Skin epidermis (tissue), 12 donors: ENCODE measurements at regions not wholly inside any gene's neighbourhood (a gene's known extent, or its start where the extent isn't known, plus 50 kb on each side); places are given as distances from the start of the nearest gene placed in this dataset.

Source experiments
- H3K27ac ChIP-seq, 21 experiments: fragments of 200-600 bp; sonication (generic) in 11 of 21; one replicate each; pipeline ENCODE4 v1.5.0; 2020; ENCODE audit warnings: mild to moderate bottlenecking in 3 of 21, inconsistent platforms in 2 of 21, moderate library complexity in 2 of 21
- H3K4me3 ChIP-seq, 7 experiments: fragments of 200-600 bp; sonication (generic) in 2 of 7; one replicate each; pipeline ENCODE4 v1.5.0; 2020; ENCODE audit warnings: inconsistent platforms in 2 of 7, mild to moderate bottlenecking in 2 of 7, moderate library complexity in 1 of 7

DNA sequence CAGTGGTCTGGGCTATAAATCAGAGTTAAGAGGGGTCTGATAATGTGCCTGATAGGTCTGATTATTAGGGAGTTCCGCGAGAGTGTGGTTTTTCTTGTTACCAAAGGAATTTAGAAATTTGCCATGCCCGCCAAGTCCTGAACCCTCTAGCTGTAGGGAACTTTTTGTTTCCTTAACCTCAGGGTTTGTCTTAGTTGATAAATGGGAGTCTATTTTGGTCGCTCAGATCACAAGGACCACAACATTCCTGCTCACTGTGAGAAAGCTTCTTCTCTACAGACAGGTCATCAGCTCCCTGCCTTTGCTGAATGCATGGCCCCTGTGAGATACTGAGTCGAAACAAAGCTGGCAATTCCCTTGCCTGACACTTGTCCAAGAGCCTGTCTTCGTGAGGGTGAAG, 497.8 kb downstream of the HS3ST4 start:
- Histone ChIP-seq H3K27ac (no peak overlapping the region), H3K4me3 (no peak overlapping the region)

DNA sequence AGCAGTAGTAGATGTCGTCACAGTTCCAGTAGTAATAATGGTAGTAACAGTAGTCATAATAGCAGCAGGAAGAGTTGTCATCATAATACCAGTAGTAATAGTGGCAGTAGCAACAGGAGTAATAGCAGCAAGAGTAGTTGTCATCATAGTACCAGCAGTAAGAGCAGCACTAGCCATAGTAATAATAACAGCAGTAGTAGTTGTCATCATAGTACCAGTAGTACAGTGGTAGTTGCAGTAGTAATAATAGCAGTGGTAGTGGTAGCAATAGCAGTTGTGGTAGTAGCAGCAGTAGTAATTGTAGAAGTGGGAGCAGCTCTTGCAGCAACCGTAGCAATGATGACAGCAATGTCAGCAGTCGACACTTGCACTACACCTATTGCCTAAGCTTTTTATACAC, 502.8 kb downstream of the HS3ST4 start:
- Histone ChIP-seq H3K4me3 (no peak overlapping the region), H3K27ac (no peak overlapping the region)

DNA sequence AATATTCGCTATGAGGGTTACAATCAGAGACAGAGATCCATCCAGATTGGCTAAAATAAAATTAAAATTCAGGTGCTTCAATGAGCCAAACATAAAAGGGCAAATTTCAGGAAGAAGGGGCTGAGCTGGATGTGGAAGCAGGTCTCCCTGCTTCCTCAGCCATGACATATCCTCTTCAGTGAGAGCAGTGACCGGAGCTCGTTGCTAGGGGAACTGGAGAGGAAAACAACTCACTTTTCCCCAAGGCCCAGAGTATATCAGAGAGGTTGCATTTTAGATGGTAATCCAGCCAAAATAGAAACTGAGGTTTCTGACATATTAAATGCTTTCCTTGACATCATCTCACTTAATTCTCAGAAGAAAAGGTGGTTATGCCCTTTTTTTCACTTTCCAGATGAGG, 503.5 kb downstream of the HS3ST4 start:
- H3K27ac ChIP-seq, result no peak overlapping the region
- H3K4me3 ChIP-seq, result no peak overlapping the region

DNA sequence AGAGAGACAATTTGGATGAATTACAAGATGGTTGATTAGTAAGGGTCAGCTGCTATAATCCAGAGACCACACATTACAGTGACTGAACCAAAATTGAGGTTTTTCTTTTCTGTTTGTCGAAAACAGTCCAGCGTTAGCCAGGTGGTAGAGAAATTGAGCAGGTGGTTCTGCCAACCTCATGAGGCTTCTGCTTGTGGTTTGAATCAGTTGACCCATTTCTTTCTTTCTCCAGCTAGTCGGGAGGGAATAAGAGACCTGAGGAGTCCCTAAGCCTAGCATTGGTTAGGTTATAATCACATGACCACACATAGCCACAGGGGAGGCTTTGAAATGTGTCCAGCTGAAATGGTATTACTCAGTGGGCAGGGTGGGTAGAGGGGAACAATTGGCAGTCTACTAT, 504.6 kb downstream of the HS3ST4 start:
- Histone ChIP-seq H3K27ac (no peak overlapping the region), H3K4me3 (no peak overlapping the region)

DNA sequence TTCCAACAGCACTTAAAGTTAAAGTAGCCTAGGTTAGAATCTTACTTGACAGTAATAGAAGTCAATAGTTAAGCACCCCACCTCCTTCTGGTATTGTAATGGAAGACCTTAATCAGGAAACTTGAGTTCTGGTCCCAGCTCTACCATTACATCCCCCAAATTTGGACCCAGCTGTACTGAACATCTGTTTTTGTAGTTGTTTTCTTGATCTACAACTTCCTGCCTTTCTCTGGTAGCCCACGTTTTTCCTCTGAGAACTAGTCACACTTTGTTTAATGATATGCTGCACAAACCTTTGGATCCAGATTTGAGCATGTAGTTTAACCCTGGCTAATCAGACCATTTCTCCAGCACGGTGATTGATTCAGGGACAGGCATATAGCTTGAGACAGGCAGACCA, 505.0 kb downstream of the HS3ST4 start:
- no peak overlapping the region for H3K4me3 ChIP-seq
- H3K27ac ChIP-seq, result no peak overlapping the region

DNA sequence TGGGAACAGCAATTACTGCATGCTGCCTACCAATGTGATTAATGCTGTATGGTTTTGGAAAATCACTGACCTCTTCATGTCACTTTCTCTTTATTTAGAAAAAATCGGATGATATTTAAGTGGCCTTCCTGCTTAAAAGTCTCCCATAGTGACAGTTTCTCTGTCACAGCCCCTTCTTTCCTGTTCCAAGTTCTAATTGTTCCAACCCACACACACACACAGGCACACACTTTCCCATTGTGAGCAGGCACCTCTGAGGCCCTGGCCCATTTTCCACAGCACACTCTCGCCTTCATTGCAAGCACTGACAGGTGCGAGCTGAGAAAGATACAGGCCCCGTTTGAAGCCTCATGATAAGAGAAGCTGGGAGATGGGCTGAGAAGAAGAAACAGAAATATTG, 505.9 kb downstream of the HS3ST4 start:
- Histone ChIP-seq H3K27ac (no peak overlapping the region), H3K4me3 (no peak overlapping the region)

DNA sequence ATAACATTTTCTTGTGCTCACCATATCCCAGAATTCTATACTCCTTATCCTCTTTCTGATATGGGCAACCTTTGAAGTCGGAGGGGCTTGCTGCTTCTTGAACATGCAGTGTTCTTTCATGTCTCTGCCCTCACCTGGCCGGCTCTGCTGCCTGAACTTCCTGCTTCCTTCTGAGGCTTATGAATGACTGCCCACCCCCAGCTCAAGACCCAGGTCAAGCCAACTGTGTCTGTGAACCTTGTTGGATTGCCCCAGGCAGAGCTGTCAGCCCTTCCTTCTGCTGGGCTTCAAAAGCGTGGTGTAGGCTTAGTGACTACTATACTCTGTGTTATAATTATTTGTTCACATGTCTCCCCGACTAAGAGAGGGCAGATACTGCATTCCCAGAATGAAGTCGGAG, 506.5 kb downstream of the HS3ST4 start:
- no peak overlapping the region for H3K27ac ChIP-seq

DNA sequence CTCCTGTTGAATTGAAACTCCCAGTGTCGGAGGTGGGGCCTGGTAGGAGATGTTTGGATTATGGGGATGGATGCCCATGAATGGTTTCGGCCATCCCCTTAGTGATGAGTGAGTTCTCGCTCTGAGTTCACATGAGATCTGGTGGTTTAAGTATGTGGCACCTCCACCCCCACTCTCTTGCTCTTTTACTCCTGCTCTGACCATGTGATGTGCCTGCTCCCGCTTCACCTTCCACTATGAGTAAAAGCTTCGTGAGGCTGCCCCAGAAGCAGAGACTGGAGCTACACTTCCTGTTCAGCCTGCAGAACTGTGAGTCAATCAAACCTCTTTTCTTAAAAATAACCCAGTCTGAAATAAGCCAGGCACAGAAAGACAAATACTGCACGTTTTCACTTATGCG, 512.4 kb downstream of the HS3ST4 start:
- H3K27ac ChIP-seq, result no peak overlapping the region
- H3K4me3 ChIP-seq, result no peak overlapping the region

More for the DNA sequence above, 506.5 kb downstream of the HS3ST4 start:
- H3K4me3 ChIP-seq, result no peak overlapping the region

DNA sequence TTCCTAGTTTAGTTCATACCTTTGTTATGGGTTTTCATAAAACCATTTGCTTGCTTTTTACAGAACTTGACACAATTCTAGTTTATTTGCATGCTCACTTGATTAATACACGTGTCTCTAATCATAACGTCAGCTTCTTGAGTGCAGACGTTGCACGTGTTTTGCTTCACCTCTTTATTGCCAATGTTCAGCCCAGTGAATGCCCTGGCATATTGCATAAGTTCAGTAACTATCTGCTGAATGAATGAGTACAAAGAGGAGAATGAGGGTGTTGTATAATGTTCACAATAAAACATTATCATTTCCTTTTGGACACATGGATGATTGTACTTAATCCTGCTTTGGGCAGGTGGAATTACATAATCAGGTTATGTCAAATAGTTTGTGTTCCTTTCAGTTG, 519.8 kb downstream of the HS3ST4 start:
- Histone ChIP-seq H3K4me3 (no peak overlapping the region), H3K27ac (no peak overlapping the region)

DNA sequence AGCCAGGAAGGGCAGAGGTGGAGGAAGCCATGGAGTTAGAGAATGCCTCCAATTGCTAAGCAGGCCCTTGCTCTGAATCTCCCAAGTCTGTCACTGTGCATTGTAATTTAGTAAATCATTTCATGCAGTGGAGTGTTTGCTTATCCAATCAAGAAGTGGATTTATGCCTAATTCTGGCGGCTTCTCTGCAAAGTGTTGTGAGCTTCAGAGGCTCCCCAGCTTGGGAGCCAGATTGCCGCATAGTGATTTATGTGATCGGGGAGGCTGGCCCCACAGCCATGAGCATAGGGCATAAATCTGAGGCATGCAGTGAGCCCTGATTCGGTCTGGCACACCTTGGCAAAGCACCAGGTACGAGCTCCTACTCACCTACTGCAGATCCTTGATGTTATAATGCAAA, 520.8 kb downstream of the HS3ST4 start:
- no peak overlapping the region for H3K27ac ChIP-seq
- no peak overlapping the region for H3K4me3 ChIP-seq

DNA sequence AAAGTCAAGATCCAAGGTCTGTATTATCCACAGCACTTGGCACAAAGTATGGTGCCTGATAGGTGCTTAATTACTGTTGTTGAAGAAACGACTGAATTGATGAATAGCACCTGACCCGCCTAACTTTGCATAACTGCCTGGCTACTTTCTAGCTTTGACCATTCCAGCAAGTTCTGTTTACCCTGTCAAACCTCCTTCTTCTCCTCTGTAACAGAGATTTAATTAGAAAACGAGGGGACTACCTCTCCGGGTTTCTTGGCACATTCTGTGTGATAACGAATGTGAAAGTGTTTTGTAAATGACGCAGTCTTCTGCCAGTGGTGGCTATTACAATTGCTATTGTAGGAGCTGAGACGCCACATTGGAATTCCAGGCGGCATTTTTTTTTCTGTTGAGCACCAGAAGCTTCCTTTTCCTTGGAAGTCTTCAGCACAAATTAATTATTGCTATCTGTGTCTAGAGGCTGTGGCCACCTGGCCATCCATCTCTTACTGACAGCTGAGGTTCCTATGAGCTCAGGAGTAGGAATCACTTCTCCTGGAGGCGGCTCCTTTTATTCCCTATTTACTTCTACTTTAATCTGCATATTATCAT, 522.9 kb downstream of the HS3ST4 start:
- no peak overlapping the region for H3K4me3 ChIP-seq

DNA sequence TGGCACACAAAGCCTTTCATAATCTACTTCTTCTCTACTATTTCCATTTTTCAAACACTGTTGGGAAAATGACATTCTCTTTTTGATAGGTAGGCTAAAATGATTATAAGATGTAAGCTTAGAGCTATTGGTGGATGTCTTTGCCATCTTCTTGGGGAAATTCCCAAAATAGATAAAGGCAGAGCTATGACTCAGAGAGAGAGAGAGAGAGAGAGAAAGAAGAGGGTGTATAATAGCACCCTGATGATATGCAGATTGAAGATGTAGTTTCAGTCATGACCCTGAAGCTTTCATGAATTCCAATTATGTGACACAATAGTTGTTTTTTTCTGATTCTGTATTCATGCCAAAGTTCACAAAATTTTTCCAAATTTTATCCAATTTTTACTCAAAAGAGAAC, 529.1 kb downstream of the HS3ST4 start:
- Histone ChIP-seq H3K4me3 (no peak overlapping the region), H3K27ac (no peak overlapping the region)

More for the DNA sequence above, 522.9 kb downstream of the HS3ST4 start:
- no peak overlapping the region for H3K27ac ChIP-seq

DNA sequence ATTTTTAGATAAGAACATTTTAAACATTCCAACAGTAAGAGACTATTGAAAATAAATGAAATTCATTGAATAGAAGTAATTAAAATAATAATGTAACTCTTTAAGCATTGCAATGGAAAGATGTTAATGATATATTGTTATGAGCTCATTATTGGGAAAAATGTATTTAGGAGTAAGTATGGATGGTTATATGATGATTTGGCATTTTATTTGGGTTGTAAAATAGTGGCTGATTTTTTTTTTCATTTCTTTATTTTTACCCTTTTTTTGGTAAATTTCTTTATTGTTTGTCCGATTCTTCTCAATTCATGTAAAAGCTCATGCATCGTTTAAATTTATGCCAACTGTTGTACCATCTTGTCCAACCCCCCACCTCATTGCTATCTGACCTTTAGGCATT, 539.9 kb downstream of the HS3ST4 start:
- no peak overlapping the region for H3K27ac ChIP-seq
- H3K4me3 ChIP-seq, result no peak overlapping the region

DNA sequence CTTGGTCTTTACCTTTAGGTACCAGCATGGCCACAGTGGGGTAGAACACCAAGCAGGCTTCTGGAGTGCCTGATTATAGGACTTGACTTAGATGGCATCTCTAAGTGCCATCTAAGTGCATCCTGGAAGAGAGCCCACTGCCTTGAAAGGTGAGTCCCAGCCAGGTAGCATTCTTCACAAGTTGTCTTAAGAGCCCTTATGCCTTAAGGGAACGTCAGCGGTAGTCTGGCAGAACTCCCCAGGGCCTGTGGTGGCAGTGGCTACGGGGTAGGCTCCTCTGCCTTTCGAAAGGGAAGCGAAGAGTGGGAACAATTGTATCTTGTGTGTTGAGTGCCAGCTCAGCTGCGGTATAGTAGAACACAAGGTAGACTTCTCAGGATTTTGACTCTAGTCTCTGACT, 549.0 kb downstream of the HS3ST4 start:
- Histone ChIP-seq H3K27ac (no peak overlapping the region), H3K4me3 (no peak overlapping the region)

DNA sequence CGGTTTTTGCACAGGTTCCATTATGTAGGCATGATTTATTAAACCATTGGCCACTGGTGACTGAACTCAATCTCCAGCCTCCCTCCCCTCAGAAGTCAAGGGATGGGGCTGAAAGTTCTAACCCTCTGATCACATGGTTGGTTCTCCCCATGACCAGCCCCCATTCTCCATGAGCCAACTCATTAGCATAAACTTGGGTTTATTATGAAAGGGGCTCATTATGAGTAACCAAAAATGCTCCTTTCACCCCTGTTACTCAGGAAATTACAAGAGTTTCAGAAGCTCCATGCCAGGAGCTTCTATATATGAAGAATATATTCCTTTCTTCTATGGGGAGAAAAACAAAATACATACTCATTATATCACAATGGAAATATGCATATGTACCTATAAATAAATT, 555.3 kb downstream of the HS3ST4 start:
- no peak overlapping the region for H3K27ac ChIP-seq

DNA sequence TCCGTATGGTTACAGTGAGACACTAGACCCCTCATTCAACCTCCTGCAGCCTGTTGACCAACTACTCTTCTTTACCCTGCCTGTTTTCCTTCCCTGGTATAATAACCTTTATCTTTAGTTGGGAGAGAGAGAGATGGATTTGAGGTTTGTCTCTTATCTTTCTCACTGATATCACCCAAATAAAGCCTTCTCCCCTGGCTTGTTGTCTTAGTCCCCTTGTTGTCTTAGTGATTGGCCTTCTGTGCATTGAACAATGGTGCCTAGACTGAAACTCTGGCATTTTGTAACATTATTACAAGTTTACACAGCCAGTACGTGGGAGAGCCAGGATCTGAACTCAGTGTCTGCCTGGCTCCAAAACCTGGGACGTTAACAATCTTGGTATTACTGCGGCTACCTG, 560.8 kb downstream of the HS3ST4 start:
- H3K27ac ChIP-seq, result no peak overlapping the region
- no peak overlapping the region for H3K4me3 ChIP-seq

More for the DNA sequence above, 555.3 kb downstream of the HS3ST4 start:
- H3K4me3 ChIP-seq, result no peak overlapping the region

DNA sequence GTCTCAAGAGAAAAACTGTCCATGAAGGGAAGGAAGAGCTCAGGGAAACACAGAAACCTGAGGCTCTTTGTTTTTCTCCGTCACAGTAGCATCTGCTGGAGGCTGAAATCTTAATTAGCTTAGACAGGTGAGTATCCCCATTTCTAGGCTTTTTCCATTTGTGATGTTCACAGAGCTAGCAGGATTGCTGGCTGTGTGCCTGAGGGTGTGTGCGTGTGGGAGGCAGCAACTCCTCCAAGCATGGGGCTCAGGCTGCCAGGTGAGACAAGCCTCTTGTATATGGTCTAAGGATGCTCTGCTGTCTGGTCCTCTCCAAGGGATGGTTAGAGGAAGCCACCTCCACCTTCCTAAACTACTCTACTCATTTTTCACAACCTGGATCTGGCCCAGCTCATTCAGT, 569.9 kb downstream of the HS3ST4 start:
- no peak overlapping the region for H3K4me3 ChIP-seq

DNA sequence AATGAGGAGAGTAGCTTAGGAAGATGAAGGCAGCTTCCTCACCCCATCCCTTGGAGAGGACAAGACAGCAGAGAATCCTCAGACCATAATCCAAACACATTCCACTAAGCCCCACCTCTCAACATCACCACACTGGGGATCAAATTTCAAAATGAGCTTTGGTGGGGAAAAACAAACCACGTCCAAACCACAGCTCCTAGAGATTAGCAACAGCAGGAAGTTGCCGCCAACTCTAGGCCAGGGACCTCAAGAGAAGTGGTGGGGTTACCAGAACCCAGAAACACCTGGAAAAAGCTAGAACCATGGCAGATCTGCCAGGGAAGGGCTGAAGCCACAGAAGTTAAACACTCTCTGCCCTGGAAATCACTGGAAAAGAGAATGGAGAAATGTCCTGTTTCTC, 571.6 kb downstream of the HS3ST4 start:
- Histone ChIP-seq H3K27ac (no peak overlapping the region), H3K4me3 (no peak overlapping the region)

More for the DNA sequence above, 569.9 kb downstream of the HS3ST4 start:
- H3K27ac ChIP-seq, result no peak overlapping the region

DNA sequence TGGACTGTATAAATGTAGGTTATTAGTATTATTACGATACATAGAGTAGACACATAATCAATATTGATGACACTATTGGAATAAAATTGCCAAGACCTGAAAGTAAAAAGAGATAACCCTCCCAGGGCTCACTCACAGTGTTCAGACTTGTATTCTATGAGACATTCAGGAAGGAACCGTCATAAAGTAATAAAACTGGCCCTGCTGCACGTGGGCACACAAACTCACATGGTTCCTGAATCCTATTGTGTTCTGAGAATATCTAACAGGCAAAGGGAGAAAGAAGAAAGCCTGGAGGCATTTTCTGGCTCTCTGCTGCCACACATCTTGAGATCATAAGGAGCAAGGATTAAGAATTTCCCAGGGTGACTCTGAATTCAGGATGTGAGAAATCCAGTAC, 575.9 kb downstream of the HS3ST4 start:
- H3K27ac ChIP-seq, result no peak overlapping the region

DNA sequence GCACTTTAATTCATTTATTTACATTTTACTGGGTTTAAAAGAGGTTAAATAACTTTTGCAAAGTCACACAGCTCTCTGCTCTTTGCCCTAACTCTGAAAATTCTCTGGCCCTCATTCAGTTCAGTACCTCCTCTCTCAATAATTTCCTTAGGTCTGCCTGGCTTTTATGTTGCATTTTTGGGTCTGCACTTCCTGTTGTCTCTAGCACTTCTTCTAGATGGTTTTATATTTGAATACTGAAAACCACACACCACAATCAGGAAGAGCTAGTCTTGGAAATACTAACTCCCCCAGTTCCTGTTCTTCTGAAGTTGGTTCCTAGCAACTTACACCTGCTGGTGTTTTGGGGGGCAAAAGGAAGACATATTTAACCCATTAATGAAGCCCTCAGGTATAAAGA, 577.9 kb downstream of the HS3ST4 start:
- Histone ChIP-seq H3K4me3 (no peak overlapping the region), H3K27ac (no peak overlapping the region)

More for the DNA sequence above, 575.9 kb downstream of the HS3ST4 start:
- H3K4me3 ChIP-seq, result no peak overlapping the region

DNA sequence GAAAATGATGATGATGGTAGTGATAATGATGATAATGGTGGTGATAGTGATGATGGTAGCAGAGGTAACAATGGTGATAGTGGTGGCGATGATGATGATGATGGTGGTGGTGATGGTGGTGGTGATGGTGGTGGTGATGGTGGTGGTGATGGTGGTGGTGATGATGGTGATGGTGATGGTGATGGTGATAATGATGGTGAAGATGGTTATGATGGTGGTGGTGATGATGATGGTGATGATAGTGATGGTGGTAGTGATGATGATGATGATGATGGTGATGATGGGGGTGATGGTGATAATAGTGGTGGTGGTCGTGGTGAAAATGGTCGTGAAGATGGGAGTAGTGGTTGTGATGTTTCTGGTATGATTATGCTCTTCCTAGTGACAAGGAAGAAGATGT, 581.8 kb downstream of the HS3ST4 start:
- no peak overlapping the region for H3K27ac ChIP-seq

DNA sequence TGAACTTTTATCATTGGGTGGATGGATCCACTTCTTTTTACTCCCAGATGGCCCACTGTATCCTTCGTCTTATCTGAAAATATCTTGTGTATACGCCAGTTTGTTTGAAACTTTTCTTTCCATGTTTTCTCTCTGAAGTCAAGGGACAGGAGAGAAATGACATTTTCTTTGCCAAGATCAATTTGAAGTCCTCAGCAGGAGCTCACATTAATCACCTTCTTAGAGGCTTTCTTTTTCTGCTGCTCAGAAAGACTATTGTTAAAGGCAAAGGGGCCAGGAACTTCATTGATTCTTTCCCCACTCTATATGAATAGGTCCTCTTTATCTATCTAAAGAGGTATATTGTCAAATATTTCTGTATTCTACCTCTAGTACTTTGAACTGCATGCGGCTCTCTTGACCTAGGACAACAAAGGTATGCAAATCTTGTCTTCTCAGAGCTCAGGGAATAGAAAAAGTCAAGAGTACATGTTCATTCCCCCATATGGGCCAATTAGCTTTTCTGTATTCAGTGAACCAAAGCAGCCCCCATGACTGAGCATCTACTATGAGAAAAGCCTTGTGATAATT, 583.3 kb downstream of the HS3ST4 start:
- no peak overlapping the region for H3K27ac ChIP-seq
- no peak overlapping the region for H3K4me3 ChIP-seq

More for the DNA sequence above, 581.8 kb downstream of the HS3ST4 start:
- no peak overlapping the region for H3K4me3 ChIP-seq
